Esophagus squamous epithelium (tissue), 5 donors: ENCODE measurements at regions not wholly inside any gene's neighbourhood (a gene's known extent, or its start where the extent isn't known, plus 50 kb on each side); places are given as distances from the start of the nearest gene placed in this dataset.

Source experiments
- DNase-seq: peaks from one replicate; lab custom pipeline; 2025; lab: John Stamatoyannopoulos, UW
- H3K27ac ChIP-seq, 4 donors: fragments of 200-600 bp; sonication (generic); one replicate each; pipeline ENCODE4 v1.5.1; 2016 to 2019; ENCODE audit warnings: mild to moderate bottlenecking in 1 of 4
- H3K27me3 ChIP-seq, 4 donors: fragments of 200-600 bp; sonication (generic); 1 replicate in 3 of 4; 2 replicates in 1 of 4; pipeline versions ENCODE4 v1.5.1 to v1.6.0; 2017 to 2021; ENCODE audit warnings: antibody characterized with exemption in 1 of 4
- H3K36me3 ChIP-seq, 3 donors: fragments of 200-600 bp; sonication (generic); one replicate each; pipeline ENCODE4 v1.5.1; 2016 to 2019
- H3K4me1 ChIP-seq, 3 donors: fragments of 200-600 bp; sonication (generic); one replicate each; pipeline ENCODE4 v1.5.1; 2017 to 2019
- H3K4me3 ChIP-seq, 4 donors: fragments of 200-600 bp; sonication (generic); 1 replicate in 3 of 4; 2 replicates in 1 of 4; pipeline ENCODE4 v1.5.1; 2016 to 2019; ENCODE audit warnings: mild to moderate bottlenecking in 2 of 4, moderate library complexity in 1 of 4
- H3K9me3 ChIP-seq, 3 donors: fragments of 200-600 bp; sonication (generic); one replicate each; pipeline ENCODE4 v1.5.1; 2016 to 2019
- CTCF ChIP-seq, 6 experiments: fragments of 450-650 bp in 4 of 6; fragments of 200-600 bp in 2 of 6; sonication (generic) in 2 of 6; IDR thresholded peaks; one replicate each; pipeline ENCODE4 v1.5.1; 2016 to 2019; ENCODE audit warnings: antibody characterized with exemption in 6 of 6, mild to moderate bottlenecking in 4 of 6, moderate library complexity in 4 of 6
- POLR2A ChIP-seq, 4 donors: fragments of 450-650 bp; IDR thresholded peaks; one replicate each; pipeline ENCODE4 v1.6.1; 2017; ENCODE audit warnings: antibody characterized with exemption in 4 of 4, mild to moderate bottlenecking in 4 of 4, moderate library complexity in 3 of 4
- WGBS, 2 donors: methylation state at CpG; one replicate each; pipeline ENCODE4 v1.1.5; 2018; 5-methylcytosine and 5-hydroxymethylcytosine counted together
- intact Hi-C: fragments of 100-400 bp; cut with DNase I; formaldehyde crosslinking; loops from one replicate; pipeline ENCODE4 v1.15.0; 2022
- donor health status: DM: yes; HTN: yes; CAD: no.

GRCh38 chr10:106520698-106521097 lies 643.8 kb downstream of the SORCS1 start:
- Histone ChIP-seq H3K4me3 (no peak overlapping the region), H3K4me1 (peaks cover 0 to under 1% (median 0%) of the 10 kb centered on the region in 3 donors), H3K9me3 (no peaks in the 10 kb centered on the region), H3K36me3 (no peaks in the 10 kb centered on the region), H3K27ac (no peak overlapping the region), H3K27me3 (no peaks in the 10 kb centered on the region)
- intact Hi-C loops, result no loop called here
- no peak for TF ChIP-seq CTCF (IDR thresholded peaks at IDR 0.05)
- no peak for TF ChIP-seq POLR2A (IDR thresholded peaks at IDR 0.05)
- 66 to 80% methylated on average over 4 of the region's 4 CpGs for WGBS, 2 donors
- no peak for DNase-seq

- no peak for DNase-seq
- intact Hi-C loops, result no loop called here
- no peaks in the 10 kb centered on the region for H3K27me3 ChIP-seq
- H3K36me3 ChIP-seq, result no peaks in the 10 kb centered on the region
- H3K4me1 ChIP-seq, result peaks cover 0 to 8% (median 0%) of the 10 kb centered on the region in 3 donors
- no peaks in the 10 kb centered on the region for H3K9me3 ChIP-seq
- no peak for TF ChIP-seq CTCF (IDR thresholded peaks at IDR 0.05)
- no peak for TF ChIP-seq POLR2A (IDR thresholded peaks at IDR 0.05)
- H3K4me3 ChIP-seq, result no peak overlapping the region
- H3K27ac ChIP-seq, result no peak overlapping the region
- 57 to 67% methylated on average over 2 of the region's 2 CpGs for WGBS, 2 donors
Measured at GRCh38 chr10:106519376-106520030, 645.0 kb downstream of the SORCS1 start.

GRCh38 chr10:106515206-106515790 lies 649.2 kb downstream of the SORCS1 start:
- H3K27ac ChIP-seq, result no peak overlapping the region
- 26 to 50% methylated on average over 6 of the region's 6 CpGs for WGBS, 2 donors
- peaks cover 0 to 8% (median 0%) of the 10 kb centered on the region in 3 donors for H3K4me1 ChIP-seq
- H3K4me3 ChIP-seq, result no peak overlapping the region
- H3K27me3 ChIP-seq, result no peaks in the 10 kb centered on the region
- H3K36me3 ChIP-seq, result no peaks in the 10 kb centered on the region
- no peaks in the 10 kb centered on the region for H3K9me3 ChIP-seq
- no peak for DNase-seq
- no peak for TF ChIP-seq POLR2A (IDR thresholded peaks at IDR 0.05)
- no peak for TF ChIP-seq CTCF (IDR thresholded peaks at IDR 0.05)
- intact Hi-C loops, result no loop called here

DNA sequence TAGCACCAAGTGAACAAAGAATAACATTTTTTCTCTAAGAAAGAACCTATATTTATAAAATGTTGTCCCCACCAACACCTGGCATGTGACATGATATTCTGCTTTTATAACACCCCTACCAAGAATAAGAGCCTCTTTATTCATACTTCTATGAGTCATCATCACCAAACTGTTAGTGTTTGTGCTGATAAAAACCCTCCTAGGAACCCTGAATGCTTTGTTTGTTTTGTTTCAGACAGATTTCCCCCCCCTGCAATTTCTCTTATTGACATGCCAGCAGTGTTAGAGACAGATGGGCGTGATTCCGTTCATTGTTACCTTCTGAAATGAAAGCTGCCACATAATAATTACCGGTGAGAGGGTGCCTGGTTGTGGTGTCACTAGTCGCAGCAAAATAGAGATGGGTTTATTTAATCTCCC lies 651.1 kb downstream of the SORCS1 start:
- Histone ChIP-seq H3K36me3 (no peaks in the 10 kb centered on the region), H3K4me3 (no peak overlapping the region), H3K9me3 (no peaks in the 10 kb centered on the region), H3K27me3 (no peaks in the 10 kb centered on the region), H3K27ac (no peak overlapping the region), H3K4me1 (peaks cover 0 to 8% (median 0%) of the 10 kb centered on the region in 3 donors)
- intact Hi-C loops, result no loop called here
- 36 to 43% methylated on average over 4 of the region's 4 CpGs for WGBS, 2 donors
- no peak for DNase-seq
- TF ChIP-seq CTCF (IDR thresholded peaks at IDR 0.05) (no peak), POLR2A (IDR thresholded peaks at IDR 0.05) (no peak)

- DNase-seq, result no peak
- no peaks in the 10 kb centered on the region for H3K36me3 ChIP-seq
- no peak overlapping the region for H3K4me3 ChIP-seq
- H3K27me3 ChIP-seq, result no peaks in the 10 kb centered on the region
- intact Hi-C loops, result no loop called here
- H3K9me3 ChIP-seq, result no peaks in the 10 kb centered on the region
- no peak overlapping the region for H3K27ac ChIP-seq
- 70 to 71% methylated on average over 3 of the region's 3 CpGs for WGBS, 2 donors
- no peak for TF ChIP-seq POLR2A (IDR thresholded peaks at IDR 0.05)
- TF ChIP-seq CTCF (IDR thresholded peaks at IDR 0.05), result no peak
- H3K4me1 ChIP-seq, result peaks cover 0 to 8% (median 0%) of the 10 kb centered on the region in 3 donors
Measured at GRCh38 chr10:106511917-106512316, 652.6 kb downstream of the SORCS1 start.
